ENCODE measurements at regions not wholly inside any gene's neighbourhood (a gene's known extent, or its start where the extent isn't known, plus 50 kb on each side); places are given as distances from the start of the nearest gene placed in this dataset.

GRCh38 chr5:110159202-110159601 lies 469.5 kb downstream of the MAN2A1 start:
- DNase-seq: no peak

- no peak for DNase-seq
Observed at GRCh38 chr5:110161162-110161561, 471.4 kb downstream of the MAN2A1 start.

GRCh38 chr5:110165366-110165765 lies 475.6 kb downstream of the MAN2A1 start:
- no peak for DNase-seq

- DNase-seq: no peak
Observed at GRCh38 chr5:110167384-110167783, 477.7 kb downstream of the MAN2A1 start.

- no peak for DNase-seq
Observed at GRCh38 chr5:110169461-110169860, 479.7 kb downstream of the MAN2A1 start.

- no peak for DNase-seq
Observed at GRCh38 chr5:110177729-110178128, 488.0 kb downstream of the MAN2A1 start.

GRCh38 chr5:110179321-110179720 lies 489.6 kb downstream of the MAN2A1 start:
- DNase-seq: no peak

- no peak for DNase-seq
Observed at GRCh38 chr5:110194191-110194590, 504.5 kb downstream of the MAN2A1 start.

GRCh38 chr5:110195288-110195687 lies 505.6 kb downstream of the MAN2A1 start:
- no peak for DNase-seq

- no peak for DNase-seq
Observed at GRCh38 chr5:110201791-110202190, 512.1 kb downstream of the MAN2A1 start.

GRCh38 chr5:110203661-110204060 lies 513.9 kb downstream of the MAN2A1 start:
- no peak for DNase-seq

GRCh38 chr5:110209401-110209800 lies 517.1 kb downstream of the TMEM232 start:
- DNase-seq: no peak

- no peak for DNase-seq
Observed at GRCh38 chr5:110218981-110219380, 507.5 kb downstream of the TMEM232 start.

GRCh38 chr5:110219769-110220168 lies 506.7 kb downstream of the TMEM232 start:
- no peak for DNase-seq

- no peak for DNase-seq
Observed at GRCh38 chr5:110221036-110221435, 505.4 kb downstream of the TMEM232 start.

GRCh38 chr5:110224050-110224449 lies 502.4 kb downstream of the TMEM232 start:
- DNase-seq: no peak

GRCh38 chr5:110225949-110226348 lies 500.5 kb downstream of the TMEM232 start:
- no peak for DNase-seq

GRCh38 chr5:110239786-110240185 lies 486.7 kb downstream of the TMEM232 start:
- DNase-seq: no peak

- no peak for DNase-seq
Observed at GRCh38 chr5:110242950-110243349, 483.5 kb downstream of the TMEM232 start.

- no peak for DNase-seq
Observed at GRCh38 chr5:110248921-110249320, 477.6 kb downstream of the TMEM232 start.

- DNase-seq: no peak
Observed at GRCh38 chr5:110250355-110250754, 476.1 kb downstream of the TMEM232 start.

- DNase-seq: no peak
Observed at GRCh38 chr5:110250755-110251154, 475.7 kb downstream of the TMEM232 start.

GRCh38 chr5:110251366-110251765 lies 475.1 kb downstream of the TMEM232 start:
- DNase-seq: no peak

- no peak for DNase-seq
Observed at GRCh38 chr5:110255194-110255593, 471.3 kb downstream of the TMEM232 start.

- DNase-seq: no peak
Observed at GRCh38 chr5:110256298-110256697, 470.2 kb downstream of the TMEM232 start.

- no peak for DNase-seq
Observed at GRCh38 chr5:110257971-110258370, 468.5 kb downstream of the TMEM232 start.

Data from dermis blood vessel endothelial cell (primary cell).